GM12878 (cell line): ENCODE measurements at regions not wholly inside any gene's neighbourhood (a gene's known extent, or its start where the extent isn't known, plus 50 kb on each side); places are given as distances from the start of the nearest gene placed in this dataset.

Experiments used
- ATAC-seq: fragments of 200-7000 bp; cut with Tn5 transposase; 3 replicates; pipeline ENCODE4 v1.9.1; 2020; ENCODE audit warnings: mild to moderate bottlenecking, moderate library complexity
- BruUV-seq: library from RNA; stranded (reverse); fragments of 400-500 nt; replicated peaks from 2 replicates; lab custom pipeline; 2021; lab: Mats Ljungman, UMichigan
- CTCF ChIA-PET: fragments of 300-600 bp; sonication (Branson Sonifier 250); formaldehyde crosslinking; extraction: SDS; loops from one replicate; lab custom pipeline; 2021; ENCODE audit warnings: inconsistent platforms; lab: Yijun Ruan, JAX
- POLR2A ChIA-PET: fragments of 350-600 bp; formaldehyde crosslinking; extraction: SDS; loops from one replicate; lab custom pipeline; 2021; ENCODE audit warnings: inconsistent platforms; lab: Charles Lee
- RAD21 ChIA-PET: fragments of 300-600 bp; sonication (Branson Sonifier 250); formaldehyde crosslinking; loops from one replicate; lab custom pipeline; 2023; ENCODE audit warnings: antibody characterized with exemption; ENCODE audit not compliant: unreplicated experiment; lab: Charles Lee
- SMC1A ChIA-PET: fragments of 300-600 bp; sonication (Branson Sonifier 250); formaldehyde crosslinking; loops from one replicate; lab custom pipeline; 2023; ENCODE audit not compliant: unreplicated experiment, uncharacterized antibody; lab: Charles Lee
- DNase-seq: peaks from one replicate; pipeline ENCODE4 v3.0.0-alpha.2; 2011; ENCODE audit warnings: low read depth, low spot score
- FAIRE-seq: peaks from 3 replicates; lab custom pipeline; 2011; peaks lifted over from hg19 to GRCh38; lab: Jason Lieb, UNC
- H2AFZ ChIP-seq: 2 replicates; pipeline ENCODE4 v1.6.0; 2011; ENCODE audit warnings: low read depth, low read length, control low read depth; ENCODE audit not compliant: control insufficient read depth
- H3K27ac ChIP-seq: 2 replicates; pipeline ENCODE4 v1.5.1; 2011; ENCODE audit warnings: control low read depth; ENCODE audit not compliant: control insufficient read depth, insufficient read depth
- H3K27me3 ChIP-seq, 2 experiments: replicated peaks in 1 of 2; 2 replicates each; pipeline versions ENCODE4 v1.6.0 to v1.6.1; 2011; ENCODE audit warnings: low read length in 1 of 2; ENCODE audit not compliant: control insufficient read depth in 2 of 2, insufficient read depth in 2 of 2
- H3K36me3 ChIP-seq, 2 experiments: 2 replicates each; pipeline ENCODE4 v1.5.1; 2011; ENCODE audit warnings: low read length in 1 of 2; ENCODE audit not compliant: control insufficient read depth in 2 of 2, insufficient read depth in 2 of 2
- H3K4me1 ChIP-seq: 2 replicates; pipeline ENCODE4 v1.6.1; 2011; ENCODE audit warnings: mild to moderate bottlenecking, low read length, moderate library complexity, mixed read lengths; ENCODE audit not compliant: control insufficient read depth, insufficient read depth
- H3K4me2 ChIP-seq: 2 replicates; pipeline ENCODE4 v1.6.0; 2011; ENCODE audit warnings: control low read depth; ENCODE audit not compliant: control insufficient read depth, insufficient read depth
- H3K4me3 ChIP-seq: fragments of 200-600 bp; sonication (generic); 2 replicates; pipeline ENCODE4 v1.5.1; 2016
- H3K79me2 ChIP-seq: 2 replicates; pipeline ENCODE4 v1.6.0; 2011; ENCODE audit warnings: low read length; ENCODE audit not compliant: control insufficient read depth, insufficient read depth
- H3K9ac ChIP-seq: 2 replicates; pipeline ENCODE4 v1.8.0; 2011; ENCODE audit warnings: low read length, control low read depth, mixed read lengths; ENCODE audit not compliant: control insufficient read depth, insufficient read depth
- H3K9me3 ChIP-seq: replicated peaks from 3 replicates; pipeline ENCODE4 v1.5.1; 2011; ENCODE audit warnings: mild to moderate bottlenecking, low read length; ENCODE audit not compliant: control insufficient read depth, insufficient read depth
- H4K20me1 ChIP-seq: 2 replicates; pipeline ENCODE4 v1.6.0; 2011; ENCODE audit not compliant: control insufficient read depth, insufficient read depth
- BACH1 ChIP-seq: fragments of 450-650 bp; IDR thresholded peaks from 2 replicates; pipeline ENCODE4 v1.6.1; 2017; ENCODE audit warnings: mild to moderate bottlenecking, borderline replicate concordance
- CHD1 ChIP-seq: IDR thresholded peaks from 2 replicates; pipeline ENCODE4 v1.6.1; 2012; ENCODE audit warnings: low read depth, low read length, improper control_type of control experiment
- CTCF ChIP-seq, 3 experiments: IDR thresholded peaks in 2 of 3; conservative IDR thresholded peaks in 1 of 3; 2 replicates each; pipeline ENCODE4 v1.5.1; 2011; ENCODE audit warnings: low read depth in 3 of 3, low read length in 3 of 3, mild to moderate bottlenecking in 3 of 3, control low read depth in 2 of 3, moderate library complexity in 2 of 3, inconsistent platforms in 1 of 3, mixed read lengths in 1 of 3; ENCODE audit not compliant: control insufficient read depth in 2 of 3, insufficient read depth in 1 of 3; ENCODE audit errors: extremely low read depth in 1 of 3
- IRF3 ChIP-seq: fragments of 450-650 bp; IDR thresholded peaks from 2 replicates; pipeline ENCODE4 v1.6.1; 2014; ENCODE audit warnings: mild to moderate bottlenecking
- KAT2A ChIP-seq: conservative IDR thresholded peaks from 2 replicates; pipeline ENCODE4 v1.6.1; 2011; ENCODE audit warnings: low read depth, low read length; ENCODE audit not compliant: control insufficient read depth
- MTA2 ChIP-seq: fragments of 450-650 bp; IDR thresholded peaks from 2 replicates; pipeline ENCODE4 v1.6.1; 2016; ENCODE audit warnings: low read depth, mild to moderate bottlenecking, moderate library complexity
- NFXL1 ChIP-seq: fragments of 450-650 bp; IDR thresholded peaks from 2 replicates; pipeline ENCODE4 v1.6.1; 2017; ENCODE audit warnings: antibody characterized with exemption, mild to moderate bottlenecking, borderline replicate concordance
- NFYB ChIP-seq: IDR thresholded peaks from 2 replicates; pipeline ENCODE4 v1.6.1; 2011; ENCODE audit warnings: low read depth, mild to moderate bottlenecking, low read length, improper control_type of control experiment, moderate library complexity; ENCODE audit not compliant: insufficient read depth
- SMAD1 ChIP-seq: fragments of 450-650 bp; IDR thresholded peaks from 2 replicates; pipeline ENCODE4 v1.6.1; 2018; ENCODE audit warnings: mild to moderate bottlenecking, low read depth; ENCODE audit not compliant: partially characterized antibody
- ZNF687 ChIP-seq: fragments of 450-650 bp; IDR thresholded peaks from 2 replicates; pipeline ENCODE4 v1.6.1; 2017; ENCODE audit warnings: mild to moderate bottlenecking, moderate library complexity
- WGBS: methylation state at CpG from one replicate; pipeline ENCODE4 v1.1.6; 2016; ENCODE audit warnings: low lambda C conversion rate; ENCODE audit not compliant: insufficient replicate concordance, insufficient coverage; ENCODE audit errors: missing lambda C conversion rate; 5-methylcytosine and 5-hydroxymethylcytosine counted together
- in situ Hi-C: fragments of 300-500 bp; cut with MboI; formaldehyde crosslinking; loops from 9 replicates; pipeline ENCODE4 v1.14.3; 2018; ENCODE audit warnings: mixed read lengths
- intact Hi-C: fragments of 100-400 bp; cut with micrococcal nuclease; formaldehyde crosslinking; loops from one replicate; pipeline ENCODE4 v1.14.2; 2022; ENCODE audit not compliant: unreplicated experiment

GRCh38 chr7:25779002-25779546 lies 372.9 kb upstream of the NFE2L3 start (continued):
- no peak for TF ChIP-seq ZNF687
- TF ChIP-seq NFXL1: no peak
- no peak for TF ChIP-seq SMAD1

GRCh38 chr7:25780904-25781303 lies 371.1 kb upstream of the NFE2L3 start:
- in situ Hi-C loops (no loop called here), intact Hi-C loops (no loop called here)
- no peak overlapping the region for H3K27ac ChIP-seq
- H3K9me3 ChIP-seq: no peaks in the 10 kb centered on the region
- H3K9ac ChIP-seq: no peak overlapping the region
- 19% methylated on average over 2 of the region's 2 CpGs for WGBS
- no peaks in the 10 kb centered on the region for H4K20me1 ChIP-seq
- ChIA-PET RAD21 (no interaction called here), SMC1A (no interaction called here), CTCF (no interaction called here), POLR2A (no interaction called here)
- H3K4me1 ChIP-seq: no peaks in the 10 kb centered on the region
- H2AFZ ChIP-seq: no peak overlapping the region
- DNase-seq: no peak
- no peak for ATAC-seq
- BruUV-seq: no TSS peak
- no peak overlapping the region for H3K4me2 ChIP-seq
- no peak overlapping the region for H3K4me3 ChIP-seq
- H3K79me2 ChIP-seq: no peaks in the 10 kb centered on the region
- H3K36me3 ChIP-seq: no peaks in the 10 kb centered on the region
- H3K27me3 ChIP-seq: peaks cover 0 to 2% of the 10 kb centered on the region in 2 experiments; a peak in 2 of 4 replicates
- no peak for FAIRE-seq
- no peak for TF ChIP-seq MTA2
- TF ChIP-seq KAT2A: no peak
- no peak for TF ChIP-seq IRF3
- TF ChIP-seq BACH1: no peak
- TF ChIP-seq CTCF (IDR thresholded peaks at IDR 0.05 in 2 of 3, conservative IDR thresholded peaks at IDR 0.05 in 1 of 3; ENCODE audit: control insufficient read depth in 2 of 3, extremely low read depth in 1 of 3, insufficient read depth in 1 of 3, low read depth in 3 of 3, low read length in 3 of 3): no peak
- no peak for TF ChIP-seq CHD1
- no peak for TF ChIP-seq ZNF687
- TF ChIP-seq NFYB: no peak
